GM12875 (cell line): ENCODE measurements at regions not wholly inside any gene's neighbourhood (a gene's known extent, or its start where the extent isn't known, plus 50 kb on each side); places are given as distances from the start of the nearest gene placed in this dataset.

ENCODE experiments used
- H3K4me3 ChIP-seq: one replicate; pipeline ENCODE4 v1.5.1; 2011; ENCODE audit warnings: low read depth, low read length, control low read depth
- TF ChIP-seq, protein P1 (sequence below): IDR thresholded peaks from 2 replicates; pipeline ENCODE4 v1.5.1; 2011; ENCODE audit warnings: low read depth, mild to moderate bottlenecking, control low read depth, inconsistent platforms, low read length, moderate library complexity, borderline replicate concordance; ENCODE audit not compliant: insufficient read depth

DNA sequence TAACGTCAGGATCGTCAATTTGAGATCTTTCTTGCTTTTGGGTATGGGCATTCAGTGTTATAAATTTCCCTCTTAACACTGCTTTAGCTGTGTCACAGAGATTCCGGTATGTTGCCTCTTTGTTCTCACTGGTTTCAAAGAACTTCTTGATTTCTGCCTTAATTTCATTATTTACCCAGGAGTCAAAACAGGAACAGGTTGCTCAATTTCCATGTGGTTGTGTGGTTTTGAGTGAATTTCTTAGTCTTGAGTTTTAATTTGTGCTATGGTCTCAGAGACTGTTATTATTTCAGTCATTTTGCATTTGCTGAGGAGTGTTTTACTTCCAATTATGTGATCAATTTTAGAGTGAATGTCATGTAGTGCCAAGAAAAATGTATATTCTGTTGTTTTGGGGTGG, 153.1 kb downstream of the PCDH17 start:
- H3K4me3 ChIP-seq = no peak overlapping the region
- TF ChIP-seq, protein P1, sequence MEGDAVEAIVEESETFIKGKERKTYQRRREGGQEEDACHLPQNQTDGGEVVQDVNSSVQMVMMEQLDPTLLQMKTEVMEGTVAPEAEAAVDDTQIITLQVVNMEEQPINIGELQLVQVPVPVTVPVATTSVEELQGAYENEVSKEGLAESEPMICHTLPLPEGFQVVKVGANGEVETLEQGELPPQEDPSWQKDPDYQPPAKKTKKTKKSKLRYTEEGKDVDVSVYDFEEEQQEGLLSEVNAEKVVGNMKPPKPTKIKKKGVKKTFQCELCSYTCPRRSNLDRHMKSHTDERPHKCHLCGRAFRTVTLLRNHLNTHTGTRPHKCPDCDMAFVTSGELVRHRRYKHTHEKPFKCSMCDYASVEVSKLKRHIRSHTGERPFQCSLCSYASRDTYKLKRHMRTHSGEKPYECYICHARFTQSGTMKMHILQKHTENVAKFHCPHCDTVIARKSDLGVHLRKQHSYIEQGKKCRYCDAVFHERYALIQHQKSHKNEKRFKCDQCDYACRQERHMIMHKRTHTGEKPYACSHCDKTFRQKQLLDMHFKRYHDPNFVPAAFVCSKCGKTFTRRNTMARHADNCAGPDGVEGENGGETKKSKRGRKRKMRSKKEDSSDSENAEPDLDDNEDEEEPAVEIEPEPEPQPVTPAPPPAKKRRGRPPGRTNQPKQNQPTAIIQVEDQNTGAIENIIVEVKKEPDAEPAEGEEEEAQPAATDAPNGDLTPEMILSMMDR = no peak

DNA sequence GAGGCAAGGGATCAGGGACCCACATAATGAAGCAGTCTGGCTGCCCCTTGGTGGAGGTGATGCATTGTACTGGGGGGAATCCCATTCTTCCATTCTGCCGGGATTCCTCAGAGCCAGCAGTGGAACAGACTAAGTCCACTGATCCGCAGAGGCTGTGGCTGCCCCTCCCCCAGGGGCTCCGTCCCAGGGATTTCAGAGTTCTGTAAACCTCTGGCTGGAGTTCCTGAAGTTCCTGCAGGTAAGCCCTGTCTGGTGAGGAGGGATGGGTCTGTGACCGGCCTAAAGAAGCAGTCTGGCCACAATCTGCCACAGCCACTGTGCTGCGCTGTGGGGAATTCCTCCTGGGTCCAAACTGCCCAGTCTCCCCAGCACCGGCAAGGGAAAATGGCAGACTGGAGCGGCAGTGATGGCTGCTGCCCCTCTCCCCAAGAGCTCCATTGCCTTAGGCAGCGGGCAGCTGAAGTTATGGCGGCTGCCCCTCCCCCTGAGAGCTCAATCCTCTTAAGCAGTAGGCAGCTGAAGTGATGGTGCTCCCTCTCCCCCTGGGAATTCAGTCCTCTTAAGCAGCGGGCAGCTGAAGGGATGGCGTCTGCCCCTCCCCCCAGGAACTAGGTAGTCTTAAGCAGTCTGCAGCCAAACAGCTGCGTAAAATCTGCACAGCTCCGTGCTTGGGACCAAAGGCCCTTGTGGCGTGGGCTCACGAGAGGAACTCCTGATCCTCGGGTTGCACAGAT, 155.7 kb downstream of the PCDH17 start:
- no peak overlapping the region for H3K4me3 ChIP-seq
- TF ChIP-seq, protein P1 = no peak

DNA sequence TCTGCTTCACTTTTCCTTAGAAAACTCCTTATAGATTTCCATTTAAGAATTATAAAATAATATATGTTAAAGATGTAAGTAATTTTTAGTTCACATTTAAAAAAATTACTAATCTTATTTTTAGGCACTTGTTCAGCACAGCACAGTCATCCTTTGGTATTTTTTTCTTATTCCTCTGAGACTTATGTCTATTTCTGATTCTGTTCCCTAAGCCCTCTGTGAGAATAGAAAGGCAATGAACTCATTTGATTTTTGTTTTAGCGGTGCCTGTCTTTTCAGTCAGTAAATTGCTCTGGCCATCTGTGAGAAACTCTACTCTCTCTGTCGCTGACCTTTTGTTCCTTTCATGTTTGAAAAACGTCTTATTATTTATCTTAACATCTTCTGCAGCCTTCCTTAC, 168.1 kb downstream of the PCDH17 start:
- TF ChIP-seq, protein P1 = no peak
- no peak overlapping the region for H3K4me3 ChIP-seq

DNA sequence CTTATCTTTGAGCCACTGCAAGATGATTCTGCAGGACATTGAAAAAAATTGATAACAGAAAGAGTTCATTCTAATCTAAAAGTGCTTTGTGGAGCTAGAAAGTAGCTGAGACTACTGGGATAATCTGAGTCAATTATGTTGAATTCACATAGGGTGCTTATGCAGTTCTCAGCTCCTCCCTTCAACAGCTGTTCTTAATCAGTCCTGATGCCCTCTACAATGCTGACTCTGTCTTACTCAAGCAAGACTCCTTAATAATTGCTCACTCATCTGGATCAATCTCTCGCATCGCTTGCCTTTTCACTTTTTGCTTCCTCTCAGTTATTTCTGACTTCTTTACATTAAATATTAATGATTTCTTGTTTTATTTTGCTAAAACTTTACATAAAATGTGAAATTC, 182.1 kb downstream of the PCDH17 start:
- TF ChIP-seq, protein P1 = no peak

DNA sequence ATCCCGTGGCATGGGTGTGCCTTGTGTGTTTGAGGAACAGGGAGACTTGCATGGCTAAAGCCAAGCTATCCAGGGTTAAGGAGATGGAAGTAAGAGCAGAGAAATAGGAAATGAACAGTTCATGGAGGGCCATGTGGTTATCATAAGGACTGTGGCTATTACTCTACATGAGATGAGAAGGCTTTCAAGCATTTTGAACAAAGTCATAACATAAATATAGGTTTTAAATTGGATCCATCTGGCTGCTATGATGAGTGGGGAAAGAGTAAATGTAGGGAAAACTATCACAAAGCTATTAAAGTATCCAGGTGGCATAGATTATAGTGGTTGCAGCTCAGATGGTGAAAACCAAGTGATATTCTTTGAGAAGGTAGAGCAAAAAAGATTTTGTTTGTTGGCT, 184.1 kb downstream of the PCDH17 start:
- TF ChIP-seq, protein P1 = no peak
- H3K4me3 ChIP-seq = no peak overlapping the region

More for the DNA sequence above, 182.1 kb downstream of the PCDH17 start:
- no peak overlapping the region for H3K4me3 ChIP-seq

DNA sequence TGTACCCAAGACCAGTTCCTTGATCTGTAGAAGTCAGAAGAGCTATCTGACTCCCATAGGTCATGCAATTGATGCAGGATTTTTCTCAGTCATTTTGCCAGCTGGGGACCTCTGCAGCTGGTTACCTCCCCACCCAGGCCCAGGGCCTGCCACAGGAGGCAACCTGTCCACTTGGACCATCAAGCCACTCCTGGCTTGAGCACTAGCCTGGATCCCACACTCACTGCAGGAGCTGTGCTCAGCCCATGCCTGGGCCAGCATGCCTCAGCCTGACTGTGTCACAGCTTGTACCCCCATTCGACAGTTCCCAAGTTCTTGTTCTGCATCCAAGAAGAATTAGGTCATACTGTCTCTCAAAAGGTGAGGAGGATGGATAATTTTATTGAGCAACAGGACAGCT, 189.4 kb downstream of the PCDH17 start:
- no peak overlapping the region for H3K4me3 ChIP-seq
- TF ChIP-seq, protein P1 = no peak

DNA sequence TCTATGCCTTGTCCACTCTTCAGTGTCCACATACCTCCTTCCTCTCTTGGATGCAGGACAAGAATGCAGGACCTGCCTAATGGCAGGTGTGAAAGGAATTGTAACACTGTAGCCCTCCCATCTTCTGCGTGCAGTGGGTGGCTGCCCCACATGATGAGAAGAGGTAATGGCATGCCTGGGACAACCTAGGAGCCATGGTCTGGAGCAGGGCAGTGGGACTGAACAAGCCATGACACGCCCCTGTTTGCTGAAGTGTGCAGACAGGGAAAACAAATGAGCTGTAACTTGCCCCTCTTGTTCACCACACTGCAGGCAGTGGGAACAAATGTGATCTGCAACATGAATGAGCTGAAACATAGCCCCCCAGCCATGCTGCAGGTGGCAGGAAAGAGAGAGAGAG, 192.2 kb downstream of the PCDH17 start:
- TF ChIP-seq, protein P1 = no peak

More for the DNA sequence above, 192.2 kb downstream of the PCDH17 start:
- H3K4me3 ChIP-seq = no peak overlapping the region
